ENCODE measurements at regions not wholly inside any gene's neighbourhood (a gene's known extent, or its start where the extent isn't known, plus 50 kb on each side); places are given as distances from the start of the nearest gene placed in this dataset.
"Not testable (repeated sequence)": the region's sequence is repeated elsewhere in the genome, so short reads cannot be mapped to it uniquely, and the experiment has no call there.

DNA sequence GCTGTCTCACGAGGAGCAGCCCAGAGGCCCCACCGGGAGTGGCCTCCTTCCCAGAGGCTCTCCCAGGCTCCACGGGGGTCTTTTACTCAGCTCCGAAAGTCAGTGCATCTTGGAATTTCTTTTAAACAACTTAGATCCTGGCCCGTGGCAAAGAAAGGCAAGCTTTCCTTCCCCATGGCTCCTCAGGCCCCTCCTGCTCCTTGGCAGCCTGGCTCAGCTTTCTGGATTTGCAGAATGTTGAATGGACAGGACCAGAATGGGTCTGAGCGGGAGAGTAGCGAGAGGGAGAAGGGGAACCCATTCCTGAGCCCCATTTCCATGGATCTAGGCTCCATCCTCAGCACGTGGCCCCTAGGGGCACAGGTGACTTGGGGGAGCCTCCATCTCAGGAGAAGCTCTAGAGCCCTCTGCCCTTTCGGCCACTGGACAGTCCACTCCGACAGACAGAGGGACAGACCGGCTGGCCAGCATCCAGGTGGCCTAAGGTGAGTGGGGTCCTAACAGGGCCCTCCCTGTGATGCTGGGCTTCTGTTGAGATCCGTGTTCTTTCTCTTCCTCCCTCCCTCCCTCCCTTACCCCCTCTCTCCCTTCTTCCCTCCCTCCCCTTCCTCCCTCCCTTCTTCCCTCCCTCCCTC lies 173.9 kb upstream of the PPP1R26 start:
- intact Hi-C loops (cut with micrococcal nuclease): no loop called here
- peaks cover 7% of the 10 kb centered on the region for H3K27me3 Mint-ChIP-seq
- H3K27ac Mint-ChIP-seq: no peak overlapping the region
- no peak overlapping the region for H3K4me3 Mint-ChIP-seq
- H3K36me3 Mint-ChIP-seq (ENCODE audit: low read depth): no peaks in the 10 kb centered on the region
- H3K4me1 Mint-ChIP-seq (ENCODE audit: low read depth): no peaks in the 10 kb centered on the region
- peaks cover 9% of the 10 kb centered on the region for H3K9me3 Mint-ChIP-seq

DNA sequence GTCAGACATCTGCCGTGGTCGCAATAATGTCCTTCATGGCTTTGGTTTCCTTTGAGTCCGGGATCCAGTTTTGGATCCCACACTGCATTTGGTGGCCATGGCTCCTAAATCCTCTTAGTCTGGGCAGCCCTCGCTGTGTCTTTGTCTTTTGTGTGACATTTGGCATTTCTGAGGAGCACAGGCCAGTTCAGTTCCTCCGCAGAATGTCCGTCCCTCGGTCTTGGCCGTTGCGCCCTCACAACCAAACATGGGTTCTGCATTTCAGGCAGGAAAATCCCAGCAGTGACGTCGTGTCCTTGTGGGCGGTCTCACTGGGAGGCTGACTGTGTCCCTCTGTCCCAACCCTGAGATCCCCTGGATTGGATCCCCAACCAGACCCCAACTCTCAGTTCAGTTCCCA lies 172.9 kb upstream of the PPP1R26 start:
- Mint-ChIP-seq H3K36me3 (ENCODE audit: low read depth) (no peaks in the 10 kb centered on the region), H3K27ac (no peak overlapping the region), H3K4me3 (no peak overlapping the region), H3K27me3 (peaks cover 7% of the 10 kb centered on the region), H3K9me3 (peaks cover 9% of the 10 kb centered on the region), H3K4me1 (ENCODE audit: low read depth) (no peaks in the 10 kb centered on the region)
- intact Hi-C loops (cut with micrococcal nuclease): no loop called here

GRCh38 chr9:135307300-135307699 lies 172.3 kb upstream of the PPP1R26 start:
- intact Hi-C loops (cut with micrococcal nuclease): no loop called here
- Mint-ChIP-seq H3K4me1 (ENCODE audit: low read depth) (no peaks in the 10 kb centered on the region), H3K36me3 (ENCODE audit: low read depth) (no peaks in the 10 kb centered on the region), H3K27ac (no peak overlapping the region), H3K27me3 (peaks cover 7% of the 10 kb centered on the region), H3K9me3 (peaks cover 11% of the 10 kb centered on the region), H3K4me3 (no peak overlapping the region)

- H3K27me3 Mint-ChIP-seq; intact Hi-C loops (cut with micrococcal nuclease); H3K36me3 Mint-ChIP-seq (ENCODE audit: low read depth); H3K27ac Mint-ChIP-seq; H3K4me1 Mint-ChIP-seq (ENCODE audit: low read depth); H3K4me3 Mint-ChIP-seq: not testable (repeated sequence)
- H3K9me3 Mint-ChIP-seq: peaks cover 17% of the 10 kb centered on the region
These were observed 171.7 kb upstream of the PPP1R26 start for GRCh38 chr9:135307919-135308318.

DNA sequence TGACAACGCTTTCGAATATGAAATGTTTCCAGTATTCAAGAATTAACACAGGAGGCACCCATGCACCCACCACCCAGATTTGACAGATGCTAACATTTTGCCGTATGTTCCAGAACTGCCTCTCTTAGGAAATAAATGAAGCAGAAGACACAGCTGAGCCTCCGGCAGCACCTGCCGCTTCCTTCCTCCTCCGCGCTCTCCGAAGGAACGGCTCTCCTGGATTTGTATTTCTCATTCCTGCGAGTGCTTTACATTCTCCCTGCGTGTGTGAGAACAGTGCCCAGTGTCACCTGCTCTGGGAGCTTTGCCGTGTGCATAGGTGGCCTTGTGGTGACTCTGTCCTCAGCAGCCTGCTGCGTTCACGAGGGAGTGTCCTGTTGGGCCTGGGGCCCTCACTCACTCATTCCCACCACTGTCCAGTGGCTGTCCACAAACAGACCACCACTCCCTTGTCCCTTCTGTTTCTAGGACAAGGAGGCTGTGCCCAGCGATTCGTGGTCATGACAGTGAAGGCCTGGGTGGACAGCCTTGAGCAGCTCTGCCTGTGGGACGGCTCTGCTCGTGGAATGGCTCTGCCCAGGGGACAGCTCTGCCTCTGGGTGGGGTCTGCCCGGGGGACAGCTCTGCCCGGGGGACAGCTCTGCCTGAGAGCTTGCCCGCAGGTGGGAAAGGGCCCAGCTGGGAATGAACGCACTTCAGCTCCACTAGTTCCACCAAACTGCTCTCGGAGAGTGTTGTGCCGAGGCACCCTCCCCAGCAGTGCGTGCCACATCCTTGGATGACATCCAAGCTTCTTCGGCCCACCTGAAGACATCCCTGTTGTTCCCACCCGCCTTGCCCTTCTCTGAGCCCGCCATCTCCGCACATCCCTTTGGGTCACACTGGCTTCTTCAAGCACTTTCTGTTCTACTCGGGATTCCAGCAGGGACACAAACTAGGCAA lies 170.5 kb upstream of the PPP1R26 start:
- no peaks in the 10 kb centered on the region for H3K4me1 Mint-ChIP-seq (ENCODE audit: low read depth)
- peaks cover 12% of the 10 kb centered on the region for H3K9me3 Mint-ChIP-seq
- H3K27me3 Mint-ChIP-seq: peaks cover 7% of the 10 kb centered on the region
- no peaks in the 10 kb centered on the region for H3K36me3 Mint-ChIP-seq (ENCODE audit: low read depth)
- intact Hi-C loops (cut with micrococcal nuclease): no loop called here
- H3K27ac Mint-ChIP-seq: no peak overlapping the region
- no peak overlapping the region for H3K4me3 Mint-ChIP-seq

- Mint-ChIP-seq H3K36me3 (ENCODE audit: low read depth) (no peaks in the 10 kb centered on the region), H3K9me3 (peaks cover 8% of the 10 kb centered on the region), H3K4me3 (no peak overlapping the region), H3K4me1 (ENCODE audit: low read depth) (no peaks in the 10 kb centered on the region), H3K27me3 (peaks cover 8% of the 10 kb centered on the region), H3K27ac (no peak overlapping the region)
- intact Hi-C loops (cut with micrococcal nuclease): no loop called here
These were observed 169.8 kb upstream of the PPP1R26 start for GRCh38 chr9:135309763-135310125.

DNA sequence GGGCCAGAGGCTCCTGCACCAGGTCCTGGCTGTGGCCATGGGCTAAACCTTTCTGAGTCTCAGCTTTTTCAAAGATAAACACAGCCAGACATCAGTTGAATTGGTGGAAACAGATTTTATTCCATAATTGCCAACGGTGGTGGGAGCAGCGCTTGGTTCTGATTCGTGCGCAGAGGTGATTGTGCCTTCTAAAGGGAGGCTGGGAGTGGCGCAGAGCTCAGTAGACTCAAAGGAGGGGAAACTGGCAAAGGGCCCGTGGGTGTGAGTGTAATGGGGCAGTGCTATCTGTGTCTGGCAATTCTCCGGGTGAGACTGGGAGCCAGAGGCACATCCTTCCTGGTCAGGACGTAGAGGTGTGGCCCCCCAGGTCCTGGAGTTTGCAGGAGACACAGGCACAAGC lies 169.4 kb upstream of the PPP1R26 start:
- Mint-ChIP-seq H3K4me3 (no peak overlapping the region), H3K27ac (no peak overlapping the region), H3K36me3 (ENCODE audit: low read depth) (no peaks in the 10 kb centered on the region), H3K9me3 (peaks cover 8% of the 10 kb centered on the region), H3K27me3 (peaks cover 12% of the 10 kb centered on the region), H3K4me1 (ENCODE audit: low read depth) (no peaks in the 10 kb centered on the region)
- intact Hi-C loops (cut with micrococcal nuclease): no loop called here

- Mint-ChIP-seq H3K4me3 (no peak overlapping the region), H3K27ac (no peak overlapping the region), H3K27me3 (peaks cover 11% of the 10 kb centered on the region), H3K9me3 (peaks cover 8% of the 10 kb centered on the region), H3K4me1 (ENCODE audit: low read depth) (no peaks in the 10 kb centered on the region), H3K36me3 (ENCODE audit: low read depth) (no peaks in the 10 kb centered on the region)
- intact Hi-C loops (cut with micrococcal nuclease): no loop called here
These were observed 164.0 kb upstream of the PPP1R26 start for GRCh38 chr9:135315572-135315971.

DNA sequence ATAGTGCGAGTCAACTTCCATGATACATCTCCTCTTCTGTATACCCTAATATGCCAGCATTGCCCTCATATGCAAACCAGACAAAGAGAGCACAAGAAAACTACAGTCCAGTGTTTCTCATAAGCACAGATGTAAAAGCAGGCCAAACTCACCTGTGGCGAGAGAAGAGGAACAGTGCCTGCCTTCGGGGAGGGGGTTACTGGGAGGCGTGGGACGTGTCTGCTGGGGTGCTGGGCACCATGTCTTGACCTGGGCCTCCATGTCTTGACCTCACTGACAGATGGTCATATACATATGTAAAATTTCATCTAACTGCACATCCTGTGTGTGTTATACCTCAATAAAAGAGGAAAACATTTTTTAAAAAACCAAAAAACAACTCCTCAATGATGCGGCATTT lies 159.3 kb upstream of the PPP1R26 start:
- no peaks in the 10 kb centered on the region for H3K9me3 Mint-ChIP-seq
- H3K27me3 Mint-ChIP-seq: peaks cover 7% of the 10 kb centered on the region
- no peak overlapping the region for H3K4me3 Mint-ChIP-seq
- intact Hi-C loops (cut with micrococcal nuclease): no loop called here
- H3K4me1 Mint-ChIP-seq (ENCODE audit: low read depth): no peaks in the 10 kb centered on the region
- H3K27ac Mint-ChIP-seq: no peak overlapping the region
- H3K36me3 Mint-ChIP-seq (ENCODE audit: low read depth): no peaks in the 10 kb centered on the region

DNA sequence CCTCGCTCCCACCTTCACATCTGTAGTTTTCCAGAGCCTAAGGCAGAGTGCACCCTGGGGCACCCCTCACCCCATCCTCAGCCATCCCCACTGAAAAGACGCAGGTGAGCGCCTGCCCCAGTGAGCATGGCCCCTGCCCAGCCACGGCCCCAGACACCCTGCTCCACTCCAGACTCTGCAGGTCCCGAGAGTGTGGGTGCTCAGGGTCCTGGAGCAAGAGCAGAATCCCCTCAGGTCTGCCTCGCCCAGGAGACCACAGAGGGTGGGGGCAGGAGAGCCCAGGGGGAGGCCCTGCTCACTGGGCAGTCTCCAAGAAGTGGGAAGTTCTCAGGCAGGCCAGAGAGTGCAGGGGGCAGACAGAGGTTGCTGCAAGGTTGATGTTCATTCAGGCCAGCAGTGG lies 158.6 kb upstream of the PPP1R26 start:
- Mint-ChIP-seq H3K9me3 (no peaks in the 10 kb centered on the region), H3K4me3 (no peak overlapping the region), H3K27me3 (peaks cover 7% of the 10 kb centered on the region), H3K27ac (no peak overlapping the region), H3K36me3 (ENCODE audit: low read depth) (no peaks in the 10 kb centered on the region), H3K4me1 (ENCODE audit: low read depth) (no peaks in the 10 kb centered on the region)
- intact Hi-C loops (cut with micrococcal nuclease): no loop called here

- intact Hi-C loops (cut with micrococcal nuclease): no loop called here
- no peaks in the 10 kb centered on the region for H3K4me1 Mint-ChIP-seq (ENCODE audit: low read depth)
- no peak overlapping the region for H3K4me3 Mint-ChIP-seq
- no peaks in the 10 kb centered on the region for H3K9me3 Mint-ChIP-seq
- H3K36me3 Mint-ChIP-seq (ENCODE audit: low read depth): no peaks in the 10 kb centered on the region
- H3K27ac Mint-ChIP-seq: no peak overlapping the region
- H3K27me3 Mint-ChIP-seq: peaks cover 6% of the 10 kb centered on the region
These were observed 158.0 kb upstream of the PPP1R26 start for GRCh38 chr9:135321580-135321979.

DNA sequence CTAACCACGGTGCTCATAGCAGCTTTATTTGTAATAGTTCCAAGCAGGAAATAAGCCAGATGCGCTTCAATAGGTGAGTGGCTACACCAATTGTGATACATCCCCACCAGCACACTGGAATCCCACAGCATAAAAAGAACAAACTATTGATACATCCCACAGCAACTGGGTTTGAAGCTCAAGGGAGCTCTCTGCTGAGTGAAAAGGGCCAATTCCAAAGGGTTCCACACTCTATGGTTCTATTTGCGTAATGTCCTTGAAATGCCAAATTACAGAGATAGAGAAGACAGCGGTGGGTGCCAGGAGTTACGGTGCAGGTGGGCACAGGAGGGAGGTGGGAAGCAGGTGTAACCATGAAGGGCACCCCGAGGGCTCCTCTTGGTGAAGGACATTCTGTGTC lies 155.3 kb upstream of the PPP1R26 start:
- no peak overlapping the region for H3K4me3 Mint-ChIP-seq
- intact Hi-C loops (cut with micrococcal nuclease): no loop called here
- H3K4me1 Mint-ChIP-seq (ENCODE audit: low read depth): no peaks in the 10 kb centered on the region
- no peaks in the 10 kb centered on the region for H3K36me3 Mint-ChIP-seq (ENCODE audit: low read depth)
- peaks cover 4% of the 10 kb centered on the region for H3K27me3 Mint-ChIP-seq
- H3K27ac Mint-ChIP-seq: no peak overlapping the region
- H3K9me3 Mint-ChIP-seq: no peaks in the 10 kb centered on the region

DNA sequence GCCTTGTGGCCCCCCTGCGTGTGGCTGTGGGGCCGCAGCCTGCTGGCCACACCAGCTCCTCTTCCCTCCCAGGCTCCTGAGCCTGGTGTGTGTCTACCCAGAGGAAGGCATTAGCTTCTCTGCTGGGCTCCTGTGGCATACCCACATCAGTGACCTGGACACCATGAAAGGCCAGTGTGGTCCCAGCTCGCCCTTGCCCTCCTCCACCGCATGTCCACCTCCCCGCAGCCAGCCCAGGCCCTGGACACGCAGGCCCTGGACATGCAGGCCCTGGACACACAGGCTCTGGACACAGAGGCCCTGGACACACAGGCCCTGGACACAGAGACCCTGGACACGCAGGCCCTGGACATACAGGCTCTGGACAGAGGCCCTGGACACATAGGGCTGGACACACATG lies 153.4 kb upstream of the PPP1R26 start:
- intact Hi-C loops (cut with micrococcal nuclease): no loop called here
- Mint-ChIP-seq H3K4me1 (ENCODE audit: low read depth) (no peaks in the 10 kb centered on the region), H3K9me3 (no peaks in the 10 kb centered on the region), H3K27me3 (peaks cover 4% of the 10 kb centered on the region), H3K27ac (no peak overlapping the region), H3K4me3 (no peak overlapping the region), H3K36me3 (ENCODE audit: low read depth) (no peaks in the 10 kb centered on the region)

DNA sequence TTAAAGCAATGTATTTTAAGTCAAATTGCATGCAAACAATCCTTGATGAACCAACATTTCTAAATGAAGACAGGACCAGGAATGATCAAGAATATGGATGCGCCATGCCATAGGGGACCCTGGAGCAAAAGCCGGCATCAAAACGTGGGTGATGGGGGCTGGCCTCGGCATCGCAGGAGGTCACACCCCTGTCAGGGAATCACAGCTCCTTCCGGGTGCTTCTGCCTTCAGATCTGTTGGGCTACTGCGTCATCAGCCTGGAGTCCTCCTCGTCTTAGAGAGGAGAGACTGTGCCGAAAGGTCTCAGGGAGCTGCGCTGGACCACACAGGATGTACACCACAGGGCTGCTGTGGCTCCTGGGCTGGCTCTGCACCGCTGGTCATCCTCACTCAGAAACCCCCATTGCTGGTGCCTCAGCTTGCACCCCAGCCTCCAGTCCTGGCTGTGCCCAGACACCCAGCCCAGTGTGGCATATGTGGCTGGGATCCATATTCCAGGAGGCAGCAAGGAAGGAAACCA lies 152.9 kb upstream of the PPP1R26 start:
- intact Hi-C loops (cut with micrococcal nuclease): no loop called here
- no peaks in the 10 kb centered on the region for H3K36me3 Mint-ChIP-seq (ENCODE audit: low read depth)
- no peak overlapping the region for H3K4me3 Mint-ChIP-seq
- no peaks in the 10 kb centered on the region for H3K4me1 Mint-ChIP-seq (ENCODE audit: low read depth)
- H3K27me3 Mint-ChIP-seq: peaks cover 4% of the 10 kb centered on the region
- H3K27ac Mint-ChIP-seq: no peak overlapping the region
- no peaks in the 10 kb centered on the region for H3K9me3 Mint-ChIP-seq
